ENCODE measurements at regions not wholly inside any gene's neighbourhood (a gene's known extent, or its start where the extent isn't known, plus 50 kb on each side); places are given as distances from the start of the nearest gene placed in this dataset.

GRCh38 chr4:165602621-165603020 lies 223.8 kb downstream of the CPE start:
- TF ChIP-seq EZH2phosphoT487 (IDR thresholded peaks at IDR 0.05; ENCODE audit: insufficient read depth, low read depth), result no peak
- no peak for TF ChIP-seq EZH2 (IDR thresholded peaks at IDR 0.05; ENCODE audit: insufficient read depth, poor library complexity, severe bottlenecking)
